Keratinocyte (primary cell): ENCODE measurements at regions not wholly inside any gene's neighbourhood (a gene's known extent, or its start where the extent isn't known, plus 50 kb on each side); places are given as distances from the start of the nearest gene placed in this dataset.

Experiments
- DNase-seq: peaks from one replicate; pipeline ENCODE4 v3.0.0-alpha.2; 2011; ENCODE audit warnings: low read depth, missing footprints, low spot score
- FAIRE-seq: peaks from 2 replicates; lab custom pipeline; 2011; peaks lifted over from hg19 to GRCh38; lab: Jason Lieb, UNC
- H2AFZ ChIP-seq: 2 replicates; pipeline ENCODE4 v1.6.0; 2012; ENCODE audit warnings: low read length, control low read depth, inconsistent platforms; ENCODE audit not compliant: control insufficient read depth
- H3K27ac ChIP-seq: 2 replicates; pipeline ENCODE4 v1.5.1; 2011; ENCODE audit warnings: low read length; ENCODE audit not compliant: control insufficient read depth, insufficient read depth
- H3K27me3 ChIP-seq: 3 replicates; pipeline ENCODE4 v1.6.0; 2011; ENCODE audit warnings: low read length; ENCODE audit not compliant: control insufficient read depth, insufficient read depth; ENCODE audit errors: extremely low read depth
- H3K36me3 ChIP-seq, 2 experiments: 2 replicates in 1 of 2; 3 replicates in 1 of 2; pipeline ENCODE4 v1.5.1; 2011; ENCODE audit warnings: low read length in 2 of 2, mild to moderate bottlenecking in 1 of 2; ENCODE audit not compliant: control insufficient read depth in 2 of 2, insufficient read depth in 2 of 2; ENCODE audit errors: extremely low read depth in 1 of 2
- H3K4me1 ChIP-seq: 3 replicates; pipeline ENCODE4 v1.5.1; 2011; ENCODE audit warnings: low read length; ENCODE audit not compliant: control insufficient read depth, insufficient read depth; ENCODE audit errors: extremely low read depth
- H3K4me2 ChIP-seq: 3 replicates; pipeline ENCODE4 v1.6.0; 2011; ENCODE audit warnings: low read depth, low read length; ENCODE audit not compliant: control insufficient read depth, insufficient read depth; ENCODE audit errors: extremely low read depth
- H3K4me3 ChIP-seq, 3 experiments: fragments of 200-600 bp in 1 of 3; sonication (generic) in 1 of 3; 2 replicates in 2 of 3; 3 replicates in 1 of 3; pipeline ENCODE4 v1.5.1; 2011 to 2016; ENCODE audit warnings: low read length in 3 of 3, mild to moderate bottlenecking in 3 of 3, control low read depth in 2 of 3, inconsistent platforms in 1 of 3, low read depth in 1 of 3, mixed read lengths in 1 of 3, mixed run types in 1 of 3, moderate library complexity in 1 of 3; ENCODE audit not compliant: control insufficient read depth in 2 of 3, insufficient read depth in 2 of 3; ENCODE audit errors: extremely low read depth in 1 of 3
- H3K79me2 ChIP-seq: 2 replicates; pipeline ENCODE4 v1.6.0; 2012; ENCODE audit warnings: low read length; ENCODE audit not compliant: control insufficient read depth, insufficient read depth
- H3K9ac ChIP-seq: 3 replicates; pipeline ENCODE4 v1.6.0; 2011; ENCODE audit warnings: low read length; ENCODE audit not compliant: control insufficient read depth, insufficient read depth; ENCODE audit errors: extremely low read depth
- H3K9me1 ChIP-seq: 3 replicates; pipeline ENCODE4 v1.6.0; 2011; ENCODE audit warnings: low read length; ENCODE audit not compliant: control insufficient read depth, insufficient read depth; ENCODE audit errors: extremely low read depth
- H3K9me3 ChIP-seq: 2 replicates; pipeline ENCODE4 v1.5.1; 2012; ENCODE audit warnings: low read depth, low read length; ENCODE audit not compliant: control insufficient read depth
- H4K20me1 ChIP-seq: 3 replicates; pipeline ENCODE4 v1.6.0; 2011; ENCODE audit warnings: low read length; ENCODE audit not compliant: control insufficient read depth, insufficient read depth; ENCODE audit errors: extremely low read depth
- CTCF ChIP-seq, 3 experiments: IDR thresholded peaks in 1 of 3; conservative IDR thresholded peaks in 1 of 3; optimal IDR thresholded peaks in 1 of 3; 2 replicates in 2 of 3; 3 replicates in 1 of 3; pipeline versions ENCODE3 to v1.5.1; 2011; ENCODE audit warnings: low read length in 3 of 3, mild to moderate bottlenecking in 3 of 3, moderate library complexity in 2 of 3, control low read depth in 1 of 3, inconsistent platforms in 1 of 3; ENCODE audit not compliant: insufficient read depth in 2 of 3; ENCODE audit errors: extremely low read depth in 1 of 3
- EZH2 ChIP-seq: IDR thresholded peaks from one replicate; pipeline ENCODE4 v1.6.1; 2012; ENCODE audit warnings: inconsistent platforms, mild to moderate bottlenecking, low read length, moderate library complexity
- dilution Hi-C: fragments of 300-500 bp; cut with MboI; formaldehyde crosslinking; loops from one replicate; pipeline ENCODE4 v1.7.0; 2020; ENCODE audit warnings: low sequenced_read_pairs; ENCODE audit not compliant: extremely low pct_ligation_motif_present

GRCh38 chr6:74768120-74768519, 437.7 kb downstream of the COL12A1 start:
- Histone ChIP-seq H3K9ac (no peak overlapping the region), H3K9me1 (no peaks in the 10 kb centered on the region), H3K79me2 (no peaks in the 10 kb centered on the region), H3K4me2 (no peak overlapping the region), H3K4me3 (no peak overlapping the region), H3K4me1 (no peaks in the 10 kb centered on the region), H3K36me3 (no peaks in the 10 kb centered on the region), H4K20me1 (no peaks in the 10 kb centered on the region), H3K27ac (no peak overlapping the region), H3K9me3 (no peaks in the 10 kb centered on the region), H2AFZ (no peak overlapping the region), H3K27me3 (no peaks in the 10 kb centered on the region)
- DNase-seq (no peak), FAIRE-seq (no peak)
- no peak for TF ChIP-seq EZH2
- dilution Hi-C loops: no loop called here

- TF ChIP-seq EZH2 (no peak), CTCF (optimal IDR thresholded peaks at IDR 0.05 in 1 of 3, IDR thresholded peaks at IDR 0.05 in 1 of 3, conservative IDR thresholded peaks at IDR 0.05 in 1 of 3; ENCODE audit: extremely low read depth in 1 of 3, insufficient read depth in 2 of 3, low read length in 3 of 3) (no peak)
- dilution Hi-C loops: no loop called here
- Histone ChIP-seq H4K20me1 (no peaks in the 10 kb centered on the region), H3K9me1 (no peaks in the 10 kb centered on the region), H3K27ac (no peak overlapping the region), H3K4me1 (no peaks in the 10 kb centered on the region), H3K4me2 (no peak overlapping the region), H3K27me3 (no peaks in the 10 kb centered on the region), H3K4me3 (no peak overlapping the region), H2AFZ (no peak overlapping the region), H3K79me2 (no peaks in the 10 kb centered on the region), H3K9me3 (no peaks in the 10 kb centered on the region), H3K36me3 (no peaks in the 10 kb centered on the region), H3K9ac (no peak overlapping the region)
- DNase-seq: no peak
- FAIRE-seq: no peak
Measured at GRCh38 chr6:74765486-74765885, 440.4 kb downstream of the COL12A1 start.

GRCh38 chr6:74764486-74764885, 441.4 kb downstream of the COL12A1 start:
- H3K36me3 ChIP-seq: no peaks in the 10 kb centered on the region
- H4K20me1 ChIP-seq: no peaks in the 10 kb centered on the region
- H2AFZ ChIP-seq: no peak overlapping the region
- no peaks in the 10 kb centered on the region for H3K9me3 ChIP-seq
- DNase-seq (no peak), FAIRE-seq (no peak)
- no peak for TF ChIP-seq EZH2
- no peak for TF ChIP-seq CTCF (optimal IDR thresholded peaks at IDR 0.05 in 1 of 3, IDR thresholded peaks at IDR 0.05 in 1 of 3, conservative IDR thresholded peaks at IDR 0.05 in 1 of 3; ENCODE audit: extremely low read depth in 1 of 3, insufficient read depth in 2 of 3, low read length in 3 of 3)
- dilution Hi-C loops: no loop called here
- H3K4me3 ChIP-seq: no peak overlapping the region
- no peak overlapping the region for H3K9ac ChIP-seq
- no peaks in the 10 kb centered on the region for H3K27me3 ChIP-seq
- no peak overlapping the region for H3K27ac ChIP-seq
- H3K4me2 ChIP-seq: no peak overlapping the region
- H3K9me1 ChIP-seq: no peaks in the 10 kb centered on the region
- no peaks in the 10 kb centered on the region for H3K4me1 ChIP-seq
- no peaks in the 10 kb centered on the region for H3K79me2 ChIP-seq
